ENCODE measurements at regions not wholly inside any gene's neighbourhood (a gene's known extent, or its start where the extent isn't known, plus 50 kb on each side); places are given as distances from the start of the nearest gene placed in this dataset.

GRCh38 chr2:67917332-67918054, 145.3 kb downstream of the C1D start:
- Histone ChIP-seq H3K9ac (ENCODE audit: low read depth, low read length, poor library complexity, severe bottlenecking) (no peak overlapping the region), H3K4me2 (ENCODE audit: low read depth, low read length, poor library complexity, severe bottlenecking) (no peak overlapping the region)

GRCh38 chr2:67918471-67918870, 144.3 kb downstream of the C1D start:
- Histone ChIP-seq H3K9me2 (replicated peaks; ENCODE audit: low read depth, low read length) (no peaks in the 10 kb centered on the region), H3K79me2 (ENCODE audit: insufficient read depth, low read length) (no peaks in the 10 kb centered on the region), H4K20me1 (ENCODE audit: insufficient read depth, low read length, poor library complexity, severe bottlenecking) (no peaks in the 10 kb centered on the region), H3K27me3 (ENCODE audit: insufficient read depth, low read length, poor library complexity, severe bottlenecking) (no peaks in the 10 kb centered on the region), H2AFZ (ENCODE audit: low read length) (no peak overlapping the region), H3F3A (ENCODE audit: low read depth) (no peaks in the 10 kb centered on the region), H3K4me1 (ENCODE audit: insufficient read depth, low read length, poor library complexity, severe bottlenecking) (no peaks in the 10 kb centered on the region), H3K9me3 (ENCODE audit: insufficient read depth, low read depth, low read length) (no peaks in the 10 kb centered on the region), H3K4me3 (ENCODE audit: low read length, poor library complexity, severe bottlenecking) (no peak overlapping the region), H3K9ac (ENCODE audit: low read depth, low read length, poor library complexity, severe bottlenecking) (no peak overlapping the region), H3K36me3 (ENCODE audit: insufficient read depth, low read length) (no peaks in the 10 kb centered on the region), H3K4me2 (ENCODE audit: low read depth, low read length, poor library complexity, severe bottlenecking) (no peak overlapping the region)
- TF ChIP-seq CTCF (conservative IDR thresholded peaks at IDR 0.05; ENCODE audit: low read length) (no peak), EZH2phosphoT487 (IDR thresholded peaks at IDR 0.05; ENCODE audit: borderline replicate concordance) (no peak)

More at GRCh38 chr2:67917332-67918054, 145.3 kb downstream of the C1D start:
- Histone ChIP-seq H3K36me3 (ENCODE audit: insufficient read depth, low read length) (no peaks in the 10 kb centered on the region), H3K27me3 (ENCODE audit: insufficient read depth, low read length, poor library complexity, severe bottlenecking) (no peaks in the 10 kb centered on the region), H3K9me2 (replicated peaks; ENCODE audit: low read depth, low read length) (no peaks in the 10 kb centered on the region), H3K4me1 (ENCODE audit: insufficient read depth, low read length, poor library complexity, severe bottlenecking) (no peaks in the 10 kb centered on the region), H3K4me3 (ENCODE audit: low read length, poor library complexity, severe bottlenecking) (no peak overlapping the region), H4K20me1 (ENCODE audit: insufficient read depth, low read length, poor library complexity, severe bottlenecking) (no peaks in the 10 kb centered on the region), H3K79me2 (ENCODE audit: insufficient read depth, low read length) (no peaks in the 10 kb centered on the region), H3F3A (ENCODE audit: low read depth) (no peaks in the 10 kb centered on the region), H2AFZ (ENCODE audit: low read length) (no peak overlapping the region), H3K9me3 (ENCODE audit: insufficient read depth, low read depth, low read length) (no peaks in the 10 kb centered on the region)
- TF ChIP-seq EZH2phosphoT487 (IDR thresholded peaks at IDR 0.05; ENCODE audit: borderline replicate concordance): no peak
- no peak for TF ChIP-seq CTCF (conservative IDR thresholded peaks at IDR 0.05; ENCODE audit: low read length)

GRCh38 chr2:67919490-67919889, 143.3 kb downstream of the C1D start:
- Histone ChIP-seq H3K9ac (ENCODE audit: low read depth, low read length, poor library complexity, severe bottlenecking) (no peak overlapping the region), H3K79me2 (ENCODE audit: insufficient read depth, low read length) (no peaks in the 10 kb centered on the region), H3F3A (ENCODE audit: low read depth) (no peaks in the 10 kb centered on the region), H4K20me1 (ENCODE audit: insufficient read depth, low read length, poor library complexity, severe bottlenecking) (no peaks in the 10 kb centered on the region), H3K9me3 (ENCODE audit: insufficient read depth, low read depth, low read length) (no peaks in the 10 kb centered on the region), H3K4me2 (ENCODE audit: low read depth, low read length, poor library complexity, severe bottlenecking) (no peak overlapping the region), H3K4me3 (ENCODE audit: low read length, poor library complexity, severe bottlenecking) (no peak overlapping the region), H3K4me1 (ENCODE audit: insufficient read depth, low read length, poor library complexity, severe bottlenecking) (no peaks in the 10 kb centered on the region), H3K36me3 (ENCODE audit: insufficient read depth, low read length) (no peaks in the 10 kb centered on the region), H2AFZ (ENCODE audit: low read length) (no peak overlapping the region), H3K9me2 (replicated peaks; ENCODE audit: low read depth, low read length) (no peaks in the 10 kb centered on the region), H3K27me3 (ENCODE audit: insufficient read depth, low read length, poor library complexity, severe bottlenecking) (no peaks in the 10 kb centered on the region)
- TF ChIP-seq EZH2phosphoT487 (IDR thresholded peaks at IDR 0.05; ENCODE audit: borderline replicate concordance) (no peak), CTCF (conservative IDR thresholded peaks at IDR 0.05; ENCODE audit: low read length) (no peak)
